IMR-90 (cell line): ENCODE measurements at regions not wholly inside any gene's neighbourhood (a gene's known extent, or its start where the extent isn't known, plus 50 kb on each side); places are given as distances from the start of the nearest gene placed in this dataset.
A peak's percentile ranks its signal among the peaks of the same experiment; 100 is the strongest.

ENCODE experiments used
- ATAC-seq: fragments of 200-7000 bp; cut with Tn5 transposase; 2 replicates; pipeline ENCODE4 v1.9.1; 2020; ENCODE audit warnings: low read depth, mild to moderate bottlenecking, moderate library complexity
- BruUV-seq: library from RNA; stranded (reverse); fragments of 400-500 nt; replicated peaks from 2 replicates; lab custom pipeline; 2021; lab: Mats Ljungman, UMichigan
- CTCF ChIA-PET: fragments of 300-600 bp; formaldehyde crosslinking; extraction: SDS; loops from one replicate; lab custom pipeline; 2021; ENCODE audit warnings: antibody characterized with exemption; lab: Yijun Ruan, JAX
- POLR2A ChIA-PET: fragments of 300-600 bp; sonication (Branson Sonifier 250); formaldehyde crosslinking; loops from one replicate; lab custom pipeline; 2022; ENCODE audit warnings: antibody characterized with exemption; ENCODE audit not compliant: unreplicated experiment; lab: Charles Lee
- DNase-seq: peaks from one replicate; pipeline ENCODE4 v3.0.0; 2013
- H2AFZ ChIP-seq: replicated peaks from 2 replicates; pipeline ENCODE3; 2013; ENCODE audit warnings: low read length, mild to moderate bottlenecking; ENCODE audit not compliant: poor library complexity
- H2AK5ac ChIP-seq: 2 replicates; pipeline ENCODE4 v1.6.1; 2013; ENCODE audit warnings: low read depth, low read length, inconsistent platforms
- H2AK9ac ChIP-seq: replicated peaks from 2 replicates; pipeline ENCODE3; 2013; ENCODE audit warnings: mild to moderate bottlenecking, low read depth, low read length, moderate library complexity; ENCODE audit not compliant: poor library complexity
- H2BK120ac ChIP-seq: 2 replicates; pipeline ENCODE4 v1.6.1; 2013; ENCODE audit warnings: low read depth, low read length, inconsistent platforms
- H2BK15ac ChIP-seq: 3 replicates; pipeline ENCODE4 v1.6.1; 2013; ENCODE audit warnings: low read depth, low read length, inconsistent platforms
- H2BK20ac ChIP-seq: 2 replicates; pipeline ENCODE4 v1.6.1; 2013; ENCODE audit warnings: low read depth, mild to moderate bottlenecking, inconsistent platforms, low read length, moderate library complexity
- H2BK5ac ChIP-seq: 2 replicates; pipeline ENCODE4 v1.6.1; 2013; ENCODE audit warnings: mild to moderate bottlenecking, low read depth, low read length, inconsistent platforms; ENCODE audit not compliant: poor library complexity, severe bottlenecking
- H3K14ac ChIP-seq: replicated peaks from 2 replicates; pipeline ENCODE4 v1.6.1; 2013; ENCODE audit warnings: low read depth, low read length, inconsistent platforms
- H3K18ac ChIP-seq: 2 replicates; pipeline ENCODE4 v1.6.1; 2013; ENCODE audit warnings: low read depth, low read length, control low read depth
- H3K23ac ChIP-seq: 2 replicates; pipeline ENCODE4 v1.6.1; 2013; ENCODE audit warnings: low read depth, low read length, inconsistent platforms
- H3K27ac ChIP-seq: 2 replicates; pipeline ENCODE4 v1.5.1; 2013; ENCODE audit warnings: mild to moderate bottlenecking, control low read depth, low read length; ENCODE audit not compliant: insufficient read depth
- H3K27me3 ChIP-seq: 2 replicates; pipeline ENCODE4 v1.6.1; 2013; ENCODE audit warnings: low read length; ENCODE audit not compliant: control insufficient read depth, insufficient read depth
- H3K36me3 ChIP-seq: 2 replicates; pipeline ENCODE4 v1.6.1; 2013; ENCODE audit warnings: low read length, mixed read lengths; ENCODE audit not compliant: control insufficient read depth, insufficient read depth
- H3K4ac ChIP-seq: 2 replicates; pipeline ENCODE4 v1.6.1; 2013; ENCODE audit warnings: low read depth, low read length, inconsistent platforms
- H3K4me1 ChIP-seq: 2 replicates; pipeline ENCODE4 v1.6.1; 2013; ENCODE audit warnings: low read length, mixed read lengths; ENCODE audit not compliant: control insufficient read depth, insufficient read depth
- H3K4me2 ChIP-seq: 2 replicates; pipeline ENCODE4 v1.6.1; 2013; ENCODE audit warnings: low read depth, mild to moderate bottlenecking, control low read depth, low read length, moderate library complexity
- H3K4me3 ChIP-seq: 2 replicates; pipeline ENCODE4 v1.5.1; 2013; ENCODE audit warnings: low read depth, mild to moderate bottlenecking, control low read depth, low read length, moderate library complexity; ENCODE audit not compliant: insufficient read depth
- H3K56ac ChIP-seq: 2 replicates; pipeline ENCODE4 v1.6.1; 2013; ENCODE audit warnings: low read length, inconsistent platforms; ENCODE audit not compliant: insufficient read depth; ENCODE audit errors: extremely low read depth
- H3K79me1 ChIP-seq, 2 experiments: 2 replicates each; pipeline ENCODE4 v1.6.1; 2013; ENCODE audit warnings: low read length in 2 of 2, inconsistent platforms in 1 of 2, low read depth in 1 of 2
- H3K9ac ChIP-seq: 2 replicates; pipeline ENCODE4 v1.6.1; 2013; ENCODE audit warnings: low read depth, low read length, control low read depth
- H3K9me1 ChIP-seq: 2 replicates; pipeline ENCODE4 v1.6.1; 2013; ENCODE audit warnings: low read length, inconsistent platforms; ENCODE audit not compliant: insufficient read depth
- H3K9me3 ChIP-seq: 2 replicates; pipeline ENCODE4 v1.6.1; 2013; ENCODE audit warnings: low read length; ENCODE audit not compliant: control insufficient read depth, insufficient read depth
- H4K20me1 ChIP-seq: 2 replicates; pipeline ENCODE4 v1.6.1; 2013; ENCODE audit warnings: low read length, inconsistent platforms; ENCODE audit not compliant: insufficient read depth
- H4K5ac ChIP-seq: 2 replicates; pipeline ENCODE4 v1.6.1; 2013; ENCODE audit warnings: mild to moderate bottlenecking, low read depth, low read length, control low read depth
- H4K8ac ChIP-seq, 2 experiments: 2 replicates each; pipeline ENCODE4 v1.6.1; 2013; ENCODE audit warnings: low read depth in 2 of 2, low read length in 2 of 2, control low read depth in 1 of 2, inconsistent platforms in 1 of 2
- H4K91ac ChIP-seq: 2 replicates; pipeline ENCODE4 v1.6.1; 2013; ENCODE audit warnings: low read depth, low read length, inconsistent platforms; ENCODE audit not compliant: insufficient read depth
- BHLHE40 ChIP-seq: fragments of 150-350 bp; IDR thresholded peaks from 2 replicates; pipeline ENCODE4 v1.6.1; 2016; ENCODE audit warnings: mild to moderate bottlenecking, low read depth, low read length
- CEBPB ChIP-seq: IDR thresholded peaks from 2 replicates; pipeline ENCODE4 v1.6.1; 2012; ENCODE audit warnings: low read depth, low read length, improper control_type of control experiment
- CHD1 ChIP-seq: IDR thresholded peaks from 2 replicates; pipeline ENCODE4 v1.6.1; 2012; ENCODE audit warnings: low read depth, low read length, improper control_type of control experiment
- CTCF ChIP-seq: conservative IDR thresholded peaks from 2 replicates; pipeline ENCODE4 v1.5.1; 2012; ENCODE audit warnings: mild to moderate bottlenecking, low read depth, low read length, improper control_type of control experiment
- ELK1 ChIP-seq: fragments of 150-350 bp; IDR thresholded peaks from 2 replicates; pipeline ENCODE4 v1.6.1; 2016; ENCODE audit warnings: low read depth, mild to moderate bottlenecking, low read length, moderate library complexity, borderline replicate concordance
- FOS ChIP-seq: fragments of 150-350 bp; IDR thresholded peaks from 2 replicates; pipeline ENCODE4 v1.6.1; 2016; ENCODE audit warnings: low read depth, low read length
- MAFK ChIP-seq: IDR thresholded peaks from 2 replicates; pipeline ENCODE4 v1.6.1; 2012; ENCODE audit warnings: low read depth, low read length, improper control_type of control experiment
- MAZ ChIP-seq: IDR thresholded peaks from 2 replicates; pipeline ENCODE4 v1.6.1; 2012; ENCODE audit warnings: low read depth, mild to moderate bottlenecking, low read length, improper control_type of control experiment, moderate library complexity, borderline replicate concordance
- MXI1 ChIP-seq: IDR thresholded peaks from 2 replicates; pipeline ENCODE4 v1.6.1; 2012; ENCODE audit warnings: low read depth, mild to moderate bottlenecking, low read length, moderate library complexity, borderline replicate concordance
- NFE2L2 ChIP-seq: fragments of 150-350 bp; IDR thresholded peaks from 2 replicates; pipeline ENCODE4 v1.6.1; 2016; ENCODE audit warnings: low read depth, mild to moderate bottlenecking, low read length
- POLR2A ChIP-seq: IDR thresholded peaks from 2 replicates; pipeline ENCODE4 v1.6.1; 2012; ENCODE audit warnings: mild to moderate bottlenecking, low read depth, low read length
- RAD21 ChIP-seq: IDR thresholded peaks from 2 replicates; pipeline ENCODE4 v1.6.1; 2012; ENCODE audit warnings: low read length, improper control_type of control experiment
- RCOR1 ChIP-seq: IDR thresholded peaks from 2 replicates; pipeline ENCODE4 v1.6.1; 2012; ENCODE audit warnings: mild to moderate bottlenecking, low read length, improper control_type of control experiment; ENCODE audit not compliant: insufficient replicate concordance
- RFX5 ChIP-seq: IDR thresholded peaks from 2 replicates; pipeline ENCODE4 v1.8.0; 2012; ENCODE audit warnings: low read depth, mild to moderate bottlenecking, low read length, moderate library complexity
- SMC3 ChIP-seq: fragments of 150-350 bp; IDR thresholded peaks from 2 replicates; pipeline ENCODE4 v1.6.1; 2016; ENCODE audit warnings: low read depth, mild to moderate bottlenecking, antibody characterized with exemption, low read length, moderate library complexity
- USF2 ChIP-seq: fragments of 150-350 bp; IDR thresholded peaks from 2 replicates; pipeline ENCODE4 v1.6.1; 2017; ENCODE audit warnings: mild to moderate bottlenecking, antibody characterized with exemption, low read length, low read depth
- WGBS, 2 experiments: methylation state at CpG; one replicate each; pipeline versions ENCODE4 v1.1.5 to v1.1.7; 2013; ENCODE audit warnings: missing lambda C conversion rate in 2 of 2; ENCODE audit not compliant: insufficient read length in 1 of 2; ENCODE audit errors: extremely low coverage in 2 of 2; 5-methylcytosine and 5-hydroxymethylcytosine counted together
- dilution Hi-C: fragments of 300-500 bp; cut with HindIII; formaldehyde crosslinking; loops from one replicate; pipeline ENCODE4 v1.14.3; 2018; ENCODE audit warnings: low sequenced_read_pairs; ENCODE audit not compliant: unreplicated experiment
- in situ Hi-C: fragments of 300-500 bp; cut with MboI; formaldehyde crosslinking; loops from 3 replicates; pipeline ENCODE4 v1.14.3; 2019; ENCODE audit warnings: low sequenced_read_pairs, inconsistent platforms, mixed read lengths
- intact Hi-C: fragments of 100-400 bp; cut with micrococcal nuclease; formaldehyde crosslinking; loops from 2 replicates; pipeline ENCODE4 v1.10.0; 2022

GRCh38 chr22:27477171-27477570, 324.4 kb downstream of the MN1 start:
- Histone ChIP-seq H4K20me1 (no peaks in the 10 kb centered on the region), H3K4me1 (peaks cover 25% of the 10 kb centered on the region), H2BK5ac (peak overlapping the region; percentile 72), H3K9ac (no peak overlapping the region), H4K91ac (no peak overlapping the region), H3K27me3 (peaks cover 3% of the 10 kb centered on the region), H2AFZ (no peak overlapping the region), H2BK20ac (peak overlapping the region; percentile 94), H4K5ac (no peak overlapping the region), H4K8ac (peak overlapping the region in 1 of 2 experiments; percentile 20; a peak in 3 of 4 replicates), H3K9me1 (peaks cover 26% of the 10 kb centered on the region), H2AK9ac (peak overlapping the region; percentile 33), H3K4me2 (no peak overlapping the region), H3K18ac (no peak overlapping the region), H2BK15ac (peak overlapping the region; percentile 13; the same call in 1 of the 3 replicates), H2AK5ac (peak overlapping the region; percentile 96), H3K4ac (peak overlapping the region; percentile 92), H3K36me3 (no peaks in the 10 kb centered on the region), H3K23ac (no peak overlapping the region), H3K14ac (no peak overlapping the region), H3K56ac (no peak overlapping the region), H3K4me3 (no peak overlapping the region), H3K27ac (no peak overlapping the region; the same call in 1 of the 2 replicates), H3K79me1 (no peaks in the 10 kb centered on the region), H3K9me3 (no peaks in the 10 kb centered on the region), H2BK120ac (peak overlapping the region; percentile 96)
- dilution Hi-C loops (no loop called here), intact Hi-C loops (no loop called here), in situ Hi-C loops (no loop called here)
- ChIA-PET POLR2A (no interaction called here), CTCF (no interaction called here)
- no peak for DNase-seq
- BruUV-seq, result no TSS peak
- no CpG with 5 or more reads among the region's 7 CpGs for WGBS, 2 experiments
- TF ChIP-seq CHD1, result no peak
- no peak for TF ChIP-seq MXI1
- no peak for TF ChIP-seq POLR2A
- TF ChIP-seq ELK1, result no peak
- no peak for TF ChIP-seq CEBPB
- TF ChIP-seq FOS, result no peak
- no peak for TF ChIP-seq SMC3
- TF ChIP-seq BHLHE40, result no peak
- no peak for TF ChIP-seq NFE2L2
- no peak for TF ChIP-seq MAZ
- no peak for TF ChIP-seq USF2
- TF ChIP-seq RFX5, result no peak
- TF ChIP-seq CTCF, result no peak
- no peak for TF ChIP-seq RAD21
- TF ChIP-seq RCOR1, result no peak
- TF ChIP-seq MAFK, result no peak
- no peak for ATAC-seq
